HEK293T (cell line): ENCODE measurements at regions not wholly inside any gene's neighbourhood (a gene's known extent, or its start where the extent isn't known, plus 50 kb on each side); places are given as distances from the start of the nearest gene placed in this dataset.

ENCODE experiments used
- ARNT ChIP-seq: fragments of 450-650 bp; IDR thresholded peaks from 2 replicates; pipeline ENCODE4 v1.6.1; 2017; ENCODE audit warnings: mild to moderate bottlenecking
- BHLHE40 ChIP-seq: fragments of 450-650 bp; IDR thresholded peaks from 2 replicates; pipeline ENCODE4 v1.6.1; 2016; ENCODE audit warnings: mild to moderate bottlenecking, moderate library complexity, borderline replicate concordance
- ELF4 ChIP-seq: fragments of 450-650 bp; IDR thresholded peaks from 2 replicates; pipeline ENCODE4 v1.6.1; 2017; ENCODE audit warnings: antibody characterized with exemption
- HDGF ChIP-seq: fragments of 450-650 bp; IDR thresholded peaks from 2 replicates; pipeline ENCODE4 v1.6.1; 2017; ENCODE audit warnings: antibody characterized with exemption, borderline replicate concordance
- NFRKB ChIP-seq: fragments of 450-650 bp; IDR thresholded peaks from 2 replicates; pipeline ENCODE4 v1.6.1; 2016; ENCODE audit warnings: mild to moderate bottlenecking, moderate library complexity
- SP1 ChIP-seq: fragments of 450-650 bp; IDR thresholded peaks from 2 replicates; pipeline ENCODE4 v1.6.1; 2017
- SUZ12 ChIP-seq: fragments of 450-650 bp; IDR thresholded peaks from 2 replicates; pipeline ENCODE4 v1.6.1; 2016; ENCODE audit warnings: mild to moderate bottlenecking

- TF ChIP-seq ELF4 (no peak), NFRKB (no peak), HDGF (no peak), SP1 (no peak), BHLHE40 (no peak), SUZ12 (no peak), ARNT (no peak)
Measured at GRCh38 chr11:127308291-127308690, 307.7 kb upstream of the KIRREL3 start.
